Suppressor macrophage treated with lipopolysaccharide for 4 hours (primary cell): ENCODE measurements at regions not wholly inside any gene's neighbourhood (a gene's known extent, or its start where the extent isn't known, plus 50 kb on each side); places are given as distances from the start of the nearest gene placed in this dataset.
"Not testable (repeated sequence)": the region's sequence is repeated elsewhere in the genome, so short reads cannot be mapped to it uniquely, and the experiment has no call there.

Experiments used
- DNase-seq: peaks from one replicate; pipeline ENCODE4 v3.0.0-alpha.2; 2020

DNA sequence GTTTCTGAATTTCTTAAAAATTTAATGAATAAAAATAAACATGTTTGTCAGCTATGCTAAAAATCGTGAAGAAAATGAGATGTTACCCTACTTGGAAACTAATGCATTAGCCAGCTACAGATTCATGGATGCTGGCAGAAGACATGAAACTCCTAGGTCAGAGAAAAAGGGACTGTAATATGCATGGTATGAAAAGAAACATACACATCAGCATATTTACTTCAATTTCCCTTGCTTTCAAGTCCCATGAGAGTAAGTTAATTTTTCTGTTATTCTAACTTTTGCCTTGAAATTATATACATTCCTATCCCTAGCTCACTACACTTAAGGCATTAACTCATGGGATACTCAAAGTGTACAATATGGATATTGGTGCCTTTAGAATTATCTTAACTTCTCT is 2041.4 kb upstream of the LRRTM1 start:
- no peak for DNase-seq

DNA sequence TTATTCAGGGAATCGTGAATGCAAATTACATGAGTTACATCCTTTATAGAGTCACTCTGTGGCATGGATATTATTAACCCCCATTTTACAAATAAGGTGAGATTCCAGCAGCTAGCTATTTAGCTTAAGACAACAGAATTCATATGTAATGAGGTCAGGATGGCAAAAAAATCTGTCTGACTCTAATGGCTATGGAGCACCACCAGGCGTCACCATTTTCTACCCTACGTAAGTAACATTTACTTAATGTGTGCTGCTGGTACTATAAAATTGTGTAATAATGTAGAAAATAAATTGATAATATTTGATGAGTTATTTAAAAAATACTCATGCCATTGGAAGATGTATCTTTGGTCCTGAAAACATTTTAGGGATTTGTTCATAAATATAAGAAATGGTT is 2040.1 kb upstream of the LRRTM1 start:
- no peak for DNase-seq

DNA sequence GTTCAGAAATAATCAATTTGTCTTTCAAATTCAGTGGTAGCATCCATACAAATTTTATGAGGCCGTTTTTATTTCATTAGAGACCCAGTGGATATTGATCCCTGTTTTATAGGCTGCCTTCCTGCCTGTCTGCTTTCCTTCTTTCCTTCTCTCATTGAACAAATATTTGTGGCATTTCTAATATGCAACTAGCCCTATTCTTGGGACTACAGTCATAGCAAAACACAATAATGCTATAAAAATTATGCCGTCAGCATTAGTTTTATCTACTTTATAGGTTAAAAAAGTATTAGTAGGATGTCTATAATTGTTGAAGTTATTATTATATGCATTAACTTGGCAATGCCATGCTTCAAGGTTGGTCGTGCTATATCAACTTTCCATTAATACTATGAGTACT is 2037.8 kb upstream of the LRRTM1 start:
- no peak for DNase-seq

DNA sequence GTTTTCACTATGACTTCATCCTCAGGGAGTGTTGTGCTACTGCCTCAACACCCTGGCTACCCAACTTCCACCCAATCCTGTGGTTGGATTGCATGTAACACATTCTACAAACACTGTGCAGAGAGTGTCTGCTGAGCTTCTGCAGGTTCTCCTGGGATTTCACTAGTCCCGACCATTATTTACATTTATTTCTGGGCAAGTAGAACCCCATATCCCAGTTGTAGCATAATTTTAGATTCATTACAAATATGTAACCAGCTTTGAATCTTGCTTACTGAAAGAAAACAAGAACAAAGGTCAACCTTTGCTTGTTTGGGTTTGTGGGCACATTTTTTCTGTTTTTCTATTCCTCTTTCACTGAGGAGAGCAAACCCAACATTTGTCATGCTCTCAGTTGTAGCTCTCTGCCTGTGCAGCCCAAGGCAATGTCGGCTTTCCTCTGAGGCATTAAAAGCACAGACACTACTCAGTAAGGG is 2036.1 kb upstream of the LRRTM1 start:
- no peak for DNase-seq

DNA sequence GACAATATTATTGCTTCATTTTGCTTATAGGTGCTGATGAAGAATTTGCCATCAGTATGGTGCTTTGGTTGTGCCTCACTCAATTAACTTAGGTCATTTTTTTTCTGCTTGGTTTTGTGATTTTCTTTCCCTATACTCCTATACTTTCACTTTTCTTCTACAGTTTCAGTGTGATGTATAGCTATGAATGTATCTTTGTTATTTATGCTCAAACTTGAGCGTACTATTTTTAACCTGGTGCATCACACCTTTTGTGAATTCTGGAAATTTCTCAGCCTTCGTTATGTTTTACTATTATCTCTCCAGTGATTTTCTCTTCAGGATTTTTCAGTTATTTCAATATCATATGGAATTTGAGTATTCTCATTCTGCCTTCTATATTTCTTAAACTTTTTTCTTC is 2035.3 kb upstream of the LRRTM1 start:
- DNase-seq: no peak

DNA sequence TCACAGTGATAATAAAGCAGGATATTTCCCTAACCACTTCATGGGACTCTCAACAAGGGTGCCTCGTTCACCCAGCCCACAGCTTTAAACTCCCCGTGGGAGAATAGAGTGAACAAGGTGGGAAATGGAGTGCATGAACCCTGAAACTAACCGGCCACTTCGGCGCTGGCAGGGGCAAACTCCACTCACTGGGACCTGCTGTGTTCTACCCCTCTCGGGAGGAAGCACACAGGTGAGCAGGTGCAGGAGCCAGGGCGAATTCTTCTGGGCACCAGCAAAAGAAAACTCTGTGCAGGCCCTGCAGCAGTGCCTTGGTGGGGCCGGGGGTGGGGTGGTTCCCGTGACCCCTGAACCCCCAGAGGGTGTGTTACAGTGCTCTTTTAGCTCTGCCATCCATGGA is 2029.1 kb upstream of the LRRTM1 start:
- DNase-seq: no peak

DNA sequence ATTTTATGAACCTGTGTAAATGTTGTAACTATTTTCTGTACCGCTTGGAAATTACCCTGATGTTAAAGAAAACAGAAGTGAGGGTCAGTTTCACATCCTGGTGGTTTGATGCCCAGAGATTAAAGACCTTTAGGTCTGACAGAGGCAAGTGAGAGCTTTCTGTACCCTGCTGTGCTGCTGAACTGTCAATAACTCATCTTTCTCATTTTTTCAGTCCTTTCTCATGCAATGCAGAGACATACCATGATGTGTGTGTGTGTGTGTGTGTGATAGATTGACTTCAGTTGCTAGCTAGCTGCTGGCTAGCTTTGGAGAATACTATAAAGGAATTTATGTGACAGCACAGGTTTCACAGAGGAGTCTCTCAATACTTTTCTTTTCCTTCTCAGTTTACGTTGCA is 2025.6 kb upstream of the LRRTM1 start:
- no peak for DNase-seq

DNA sequence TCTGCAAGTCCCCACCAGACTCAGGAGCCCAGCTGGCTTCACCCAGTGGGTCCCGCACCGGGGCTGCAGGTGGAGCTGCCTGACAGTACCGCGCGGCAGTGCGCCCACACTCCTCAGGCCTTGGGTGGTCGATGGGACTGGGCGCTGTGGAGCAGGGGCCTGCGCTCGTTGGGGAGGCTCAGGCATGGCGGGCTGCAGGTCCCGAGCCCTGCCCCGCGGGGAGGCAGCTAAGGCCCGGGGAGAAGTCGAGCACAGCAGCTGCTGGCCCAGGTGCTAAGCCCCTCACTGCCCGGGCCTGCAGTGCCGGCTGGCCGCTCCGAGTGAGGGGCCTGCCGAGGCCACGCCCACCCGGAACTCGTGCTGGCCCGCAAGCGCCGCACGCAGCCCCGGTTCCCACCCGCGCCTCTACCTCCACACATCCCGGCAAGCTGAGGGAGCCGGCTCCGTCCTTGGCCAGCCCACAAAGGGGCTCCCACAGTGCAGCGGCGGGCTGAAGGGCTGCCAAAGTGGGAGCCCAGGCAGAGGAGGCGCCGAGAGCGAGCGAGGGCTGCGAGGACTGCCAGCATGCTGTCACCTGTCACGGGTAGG is 2021.7 kb upstream of the LRRTM1 start:
- not testable (repeated sequence) for DNase-seq

DNA sequence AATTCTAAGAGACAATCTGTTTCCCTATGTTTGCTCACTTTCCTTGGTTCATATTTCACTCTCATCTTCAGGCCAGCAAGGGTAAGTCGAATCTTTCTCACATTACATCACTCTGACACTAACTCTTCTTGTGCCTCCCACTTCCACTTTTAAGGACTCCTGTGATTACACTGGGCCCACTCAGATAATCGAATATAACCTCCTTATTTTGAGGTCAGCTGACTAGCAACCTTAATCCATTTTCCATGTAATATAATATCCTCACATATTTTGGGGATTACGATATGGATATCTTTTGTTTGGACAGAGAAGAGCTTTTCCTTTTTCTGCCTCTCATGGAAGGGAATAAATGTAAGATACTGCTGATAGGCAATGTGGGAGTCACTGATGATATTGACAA is 2015.7 kb upstream of the LRRTM1 start:
- DNase-seq: no peak

DNA sequence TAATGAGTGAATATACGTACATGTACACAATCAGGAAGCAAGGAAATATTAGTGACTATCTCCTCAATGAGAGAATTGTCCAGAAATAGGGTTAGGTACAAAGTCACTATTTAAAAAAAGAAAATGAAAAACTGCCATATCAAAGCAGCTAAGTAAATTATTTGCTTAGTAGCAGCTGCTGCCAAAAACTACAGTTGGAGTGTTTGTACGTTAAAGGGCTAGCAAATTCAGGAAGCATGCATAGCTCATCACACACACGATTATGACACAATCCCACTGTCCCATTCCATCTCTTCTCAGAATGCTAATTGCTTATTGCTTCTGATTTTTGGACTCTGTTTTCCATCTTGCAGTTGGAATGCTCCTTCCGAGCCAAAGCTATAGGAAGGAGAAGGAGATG is 2012.5 kb upstream of the LRRTM1 start:
- no peak for DNase-seq

DNA sequence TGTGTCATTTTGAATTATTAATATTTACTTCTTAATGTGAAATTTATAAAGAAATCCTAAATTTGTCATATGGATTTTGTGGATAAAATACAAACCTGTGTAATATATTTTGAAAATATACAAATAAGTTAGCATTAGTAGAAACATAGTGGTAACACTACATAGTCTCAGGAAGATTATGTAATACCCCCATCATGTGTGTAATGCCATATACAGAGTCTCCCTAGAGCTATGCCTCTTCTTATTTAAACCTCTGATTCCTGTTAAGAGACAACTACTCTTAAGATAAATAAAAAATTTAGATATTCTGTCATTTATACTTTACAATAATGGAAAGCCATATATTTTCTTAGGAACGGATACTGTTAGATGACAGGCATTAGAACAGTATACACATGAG is 2012.0 kb upstream of the LRRTM1 start:
- no peak for DNase-seq

DNA sequence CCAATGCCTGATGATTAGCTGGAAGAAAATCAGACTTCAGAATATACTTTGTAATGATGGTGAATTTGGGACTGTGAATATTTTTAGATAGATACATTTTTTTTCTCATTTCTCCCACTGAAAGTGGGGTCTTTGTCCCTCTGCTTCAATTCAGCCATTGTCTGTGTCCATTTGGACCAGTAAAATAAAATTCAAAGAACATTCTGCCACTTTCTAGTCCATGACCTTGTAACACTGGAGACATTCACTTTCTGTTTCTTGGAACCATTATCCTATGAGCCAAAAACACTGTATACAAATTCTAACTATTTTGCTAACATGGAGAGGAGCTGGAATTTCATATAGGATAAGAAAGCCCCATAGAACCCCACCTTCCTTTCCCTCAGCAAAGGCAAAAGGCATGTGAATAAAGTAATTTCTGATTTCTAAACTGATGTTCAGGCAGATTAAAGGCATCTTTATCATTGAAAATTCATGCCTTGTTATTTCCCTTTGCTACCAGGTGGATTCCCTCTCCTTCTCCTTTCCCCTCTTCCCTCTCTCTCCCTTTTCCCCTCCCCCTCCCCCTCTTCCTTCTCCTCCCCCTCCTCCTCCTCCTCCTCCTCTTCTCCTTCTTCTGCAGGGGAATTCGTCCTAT is 2010.4 kb upstream of the LRRTM1 start:
- DNase-seq: no peak

DNA sequence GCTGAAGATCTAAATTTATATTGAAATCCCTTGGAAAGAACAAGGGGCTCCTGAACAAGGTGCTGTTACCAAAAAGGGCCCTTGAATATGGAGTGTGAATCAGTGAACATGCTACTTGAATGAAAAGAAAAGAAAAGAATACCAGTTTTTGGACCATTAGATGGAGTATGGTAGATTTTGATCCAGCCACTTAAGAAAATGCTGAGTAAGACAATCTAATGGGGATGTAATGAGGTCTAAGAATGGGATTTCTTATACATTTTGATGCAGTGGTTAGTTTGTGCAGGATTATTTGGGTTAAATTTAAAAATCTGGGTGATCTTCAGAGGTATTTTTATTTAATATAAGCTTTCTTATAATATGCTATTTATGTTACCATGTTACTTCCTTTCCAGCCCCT is 2003.0 kb upstream of the LRRTM1 start:
- DNase-seq: no peak

DNA sequence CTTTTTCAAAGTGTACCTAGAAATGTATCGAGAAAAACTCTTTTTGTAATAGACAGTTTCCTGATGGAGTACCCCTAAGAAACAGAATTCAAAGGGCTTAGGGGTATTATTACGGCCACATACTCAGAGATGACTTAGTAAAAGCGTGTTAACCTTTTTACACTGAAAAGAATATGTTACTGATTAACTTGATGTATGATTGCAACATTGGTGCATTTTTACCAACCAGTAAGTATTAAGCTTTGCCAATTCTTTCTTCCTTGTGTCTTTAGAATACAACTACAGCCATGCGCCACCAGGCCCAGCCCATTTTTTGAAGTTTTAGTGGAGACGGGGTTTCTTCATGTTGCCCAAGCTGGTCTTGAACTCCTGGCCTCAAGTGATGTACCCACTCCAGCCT is 1997.0 kb upstream of the LRRTM1 start:
- DNase-seq: no peak

DNA sequence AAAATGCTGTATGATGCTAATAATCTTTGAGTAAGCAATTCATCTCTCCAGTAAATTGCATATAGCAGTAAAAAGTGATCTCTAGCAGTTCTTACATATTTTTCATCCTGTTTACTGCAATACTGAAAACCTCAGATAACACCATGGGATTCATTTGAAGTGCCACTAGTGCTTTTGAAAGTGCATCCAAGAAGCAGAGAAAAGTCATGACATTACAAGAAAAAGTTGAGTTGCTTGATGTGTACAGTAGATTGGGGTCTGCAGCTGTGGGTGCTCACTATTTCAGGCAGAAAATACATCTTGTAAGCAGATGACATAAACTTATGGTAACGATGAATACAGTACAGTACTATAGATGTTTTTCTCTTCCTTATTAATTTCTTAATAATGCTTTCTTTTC is 1984.9 kb upstream of the LRRTM1 start:
- no peak for DNase-seq

DNA sequence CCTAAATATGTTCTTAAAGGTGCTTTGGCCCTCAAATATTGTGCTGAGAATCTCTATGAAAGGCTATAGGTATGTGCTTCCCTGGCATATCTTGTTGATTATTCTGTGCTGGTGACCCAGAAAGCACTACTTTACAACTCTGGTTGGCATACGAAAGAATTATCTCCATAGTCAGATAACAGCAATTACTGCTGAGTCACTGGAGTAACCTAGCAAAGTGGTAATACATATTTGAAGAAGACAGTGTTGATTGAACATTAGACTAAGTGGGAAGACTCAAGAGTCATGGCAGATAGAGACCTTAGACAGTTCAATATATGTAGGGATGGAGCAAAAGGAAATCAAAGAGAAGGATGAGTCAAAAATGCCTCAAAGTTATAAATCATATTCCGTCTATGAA is 1978.5 kb upstream of the LRRTM1 start:
- no peak for DNase-seq

DNA sequence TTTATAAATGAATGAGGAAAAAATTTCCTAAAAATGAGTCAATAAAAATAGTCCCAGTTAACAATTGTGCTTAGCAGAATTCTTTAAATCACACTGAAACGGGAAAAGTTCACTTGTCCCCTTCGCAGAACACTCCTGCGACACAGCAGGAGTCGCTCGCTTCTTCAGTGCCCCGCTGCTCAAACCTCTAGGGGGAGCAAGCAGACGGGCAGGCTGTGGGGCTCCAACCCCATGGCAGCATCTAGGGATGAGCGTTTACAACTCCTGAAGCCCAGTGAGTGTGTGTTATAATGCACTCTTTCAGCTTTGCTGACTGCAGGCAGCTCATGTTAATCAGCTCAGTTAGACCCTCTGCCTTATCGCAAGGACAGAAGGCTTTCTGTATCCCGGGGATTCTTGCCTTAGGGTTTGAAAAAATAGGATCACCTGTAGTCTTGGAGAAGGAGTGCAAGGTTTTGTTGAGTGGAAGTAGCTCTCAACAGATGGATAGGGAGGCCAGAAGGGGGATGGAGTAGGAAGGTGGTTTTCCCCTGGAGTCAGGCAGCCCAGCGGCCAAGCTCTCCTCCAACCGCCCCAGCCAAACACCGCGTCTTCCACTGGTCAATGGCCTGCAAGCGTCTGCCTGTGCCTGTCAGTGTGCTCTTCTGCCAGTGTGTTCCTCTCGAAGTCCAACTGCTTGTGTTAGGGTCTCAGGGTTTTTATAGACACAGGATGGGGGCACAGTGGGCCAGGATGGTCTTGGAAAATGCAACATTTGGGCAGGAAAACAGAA is 1977.7 kb upstream of the LRRTM1 start:
- DNase-seq: no peak

DNA sequence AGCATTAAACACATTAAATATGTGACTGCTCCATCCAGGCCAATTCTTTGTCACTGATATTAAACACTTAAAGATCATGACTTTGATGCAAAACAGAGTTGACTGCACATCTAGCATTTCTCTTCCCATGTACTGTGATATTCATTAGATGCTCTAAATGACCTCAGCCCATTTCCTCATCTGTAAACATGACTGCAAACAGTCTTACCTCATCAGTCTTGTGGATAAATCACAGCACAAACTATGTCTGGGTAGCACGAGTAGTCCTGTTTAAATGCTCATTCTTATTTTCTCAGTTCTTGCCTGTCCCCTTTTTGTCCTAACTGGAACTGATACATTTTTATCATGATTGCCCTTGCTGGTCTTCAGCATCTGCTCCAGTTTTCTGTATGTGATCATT is 1974.8 kb upstream of the LRRTM1 start:
- DNase-seq: no peak

DNA sequence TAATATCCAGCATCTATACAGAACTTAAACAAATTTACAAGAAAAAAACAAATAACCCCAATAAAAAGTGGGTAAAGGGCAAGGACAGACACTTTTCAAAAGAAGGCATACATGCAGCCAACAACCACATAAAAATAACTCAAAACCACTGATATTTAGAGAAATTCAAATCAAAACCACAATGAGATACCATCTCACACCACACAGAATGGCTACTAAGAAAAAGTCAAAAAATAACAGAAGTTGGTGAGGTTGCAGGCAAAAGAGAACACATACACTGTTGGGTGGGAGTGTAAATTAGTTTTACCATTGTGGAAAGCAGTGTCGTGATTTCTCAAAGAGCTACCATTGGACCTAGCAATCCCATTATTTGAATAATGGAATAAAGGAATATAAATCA is 1973.9 kb upstream of the LRRTM1 start:
- DNase-seq: no peak

DNA sequence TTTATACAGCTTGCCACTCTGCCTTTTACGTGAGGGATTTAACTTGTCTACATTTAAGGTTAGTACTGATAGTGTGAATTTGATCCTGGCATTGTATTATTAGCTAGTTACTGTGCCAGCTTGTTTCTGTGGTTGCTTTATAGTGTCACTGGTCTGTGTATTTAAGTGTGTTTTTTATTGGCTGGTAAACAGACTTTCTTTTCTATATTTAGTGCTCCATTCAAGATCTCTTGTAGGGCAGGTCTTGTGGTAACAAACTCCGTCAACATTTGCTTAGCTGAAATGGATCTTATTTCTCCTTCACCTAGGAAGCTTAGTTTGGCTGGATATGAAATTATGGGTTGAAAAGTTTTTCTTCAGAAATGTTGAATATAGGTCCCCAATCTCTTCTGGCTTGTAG is 1971.0 kb upstream of the LRRTM1 start:
- no peak for DNase-seq

DNA sequence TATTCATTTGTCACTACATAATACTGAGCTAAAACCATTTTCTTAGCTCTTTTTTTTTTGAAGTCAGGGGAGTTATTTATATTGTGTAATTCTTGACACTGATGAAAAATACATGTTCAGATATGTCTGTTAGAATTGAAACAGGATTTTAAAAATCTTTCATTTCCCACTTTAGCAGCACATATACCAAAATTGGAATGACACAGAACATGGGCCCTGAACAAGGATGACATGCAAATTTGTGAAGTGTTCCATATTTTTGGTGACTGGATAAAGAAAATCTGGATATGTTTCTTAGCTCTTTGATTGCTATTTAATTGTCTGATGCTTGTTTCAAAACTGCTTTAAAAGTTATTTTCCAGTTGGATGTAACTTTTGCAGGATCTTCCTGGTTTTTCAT is 1963.9 kb upstream of the LRRTM1 start:
- DNase-seq: no peak

DNA sequence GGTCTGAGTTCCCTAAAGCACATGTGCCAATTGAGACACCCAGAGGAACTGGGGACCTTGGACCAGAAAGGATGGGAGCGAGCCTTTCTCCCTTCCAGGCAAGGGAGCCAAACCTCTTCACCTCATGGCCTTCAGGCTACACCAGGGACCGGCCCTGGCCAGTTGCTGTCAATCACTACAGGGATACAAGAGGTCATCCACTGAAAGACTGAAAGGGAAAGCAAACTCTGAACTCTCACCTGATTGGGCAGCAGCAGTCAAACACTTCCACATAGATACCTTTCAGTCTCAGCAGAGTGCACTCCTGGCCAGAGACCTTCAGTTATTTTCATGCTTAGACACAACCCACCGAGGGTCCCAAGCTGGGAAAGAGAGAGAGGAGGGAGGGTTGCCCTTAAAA is 1956.0 kb upstream of the LRRTM1 start:
- DNase-seq: no peak

DNA sequence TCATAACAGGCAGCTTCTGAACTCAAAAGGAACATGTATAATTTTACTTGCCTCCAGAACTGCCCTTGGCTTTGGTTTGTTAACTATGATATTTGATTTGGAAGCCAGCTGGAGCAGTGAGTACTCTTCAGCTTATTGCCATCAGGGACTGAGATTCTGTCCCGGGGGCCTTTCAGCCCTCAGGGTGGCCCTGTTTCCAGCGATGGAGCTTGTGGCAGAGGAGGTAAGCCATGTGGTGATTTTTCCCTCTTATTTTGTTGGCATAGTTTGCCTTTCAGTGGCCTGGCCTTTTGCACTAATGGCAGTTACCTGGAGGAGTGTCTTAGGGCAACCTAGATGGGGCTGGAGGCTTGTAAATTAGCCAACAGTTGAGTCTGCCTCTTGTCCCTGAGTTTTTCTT is 1955.0 kb upstream of the LRRTM1 start:
- no peak for DNase-seq

DNA sequence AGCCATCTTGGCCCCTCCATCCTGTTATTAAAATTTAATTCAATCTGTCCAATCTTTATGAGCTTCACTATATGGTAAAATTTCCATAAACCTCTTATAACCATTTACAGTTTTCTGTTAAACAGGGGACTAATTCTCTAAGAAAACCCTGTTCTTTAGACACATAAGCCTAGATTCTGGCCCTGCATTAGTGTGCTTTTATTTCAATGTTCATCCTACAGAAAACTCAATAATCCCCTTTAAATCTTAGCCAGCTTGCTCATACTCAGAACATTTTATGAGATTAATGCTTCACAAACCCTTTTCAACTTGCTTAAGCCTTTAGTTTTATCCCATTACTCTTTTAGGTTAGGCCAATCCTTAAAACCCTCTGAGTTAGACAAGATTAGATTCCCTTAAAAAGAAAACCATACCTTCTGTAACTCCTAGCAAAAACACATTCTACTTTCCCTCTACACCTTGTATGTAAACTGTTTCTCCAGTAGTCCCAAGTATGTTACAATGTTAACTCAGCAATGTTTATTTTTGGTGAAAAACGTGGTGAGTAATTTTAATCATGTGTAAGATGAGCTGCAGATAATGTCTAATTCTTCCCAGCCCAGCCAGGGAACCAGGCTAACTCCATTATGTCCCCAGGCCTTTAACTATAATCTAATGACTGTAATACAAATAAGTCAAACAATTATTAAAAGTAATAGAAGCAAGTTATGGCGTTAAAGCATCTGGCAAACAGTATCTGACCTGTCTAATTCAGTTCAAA is 1953.4 kb upstream of the LRRTM1 start:
- DNase-seq: no peak
